C4-2B (cell line): ENCODE measurements at regions not wholly inside any gene's neighbourhood (a gene's known extent, or its start where the extent isn't known, plus 50 kb on each side); places are given as distances from the start of the nearest gene placed in this dataset.

Experiments used
- CTCF ChIP-seq: fragments of 450-650 bp; conservative IDR thresholded peaks from 2 replicates; pipeline ENCODE4 v1.5.1; 2017; ENCODE audit warnings: mild to moderate bottlenecking
- ZFX ChIP-seq: fragments of 450-650 bp; IDR thresholded peaks from 2 replicates; pipeline ENCODE4 v1.6.1; 2017

GRCh38 chr13:74449811-74450524 is 315.8 kb upstream of the KLF12 start:
- no peak for TF ChIP-seq CTCF
- TF ChIP-seq ZFX: no peak
